Keratinocyte (primary cell): ENCODE measurements at regions not wholly inside any gene's neighbourhood (a gene's known extent, or its start where the extent isn't known, plus 50 kb on each side); places are given as distances from the start of the nearest gene placed in this dataset.

Experiments used
- DNase-seq: peaks from one replicate; pipeline ENCODE4 v3.0.0-alpha.2; 2011; ENCODE audit warnings: low read depth, missing footprints, low spot score
- FAIRE-seq: peaks from 2 replicates; lab custom pipeline; 2011; peaks lifted over from hg19 to GRCh38; lab: Jason Lieb, UNC
- H2AFZ ChIP-seq: 2 replicates; pipeline ENCODE4 v1.6.0; 2012; ENCODE audit warnings: low read length, control low read depth, inconsistent platforms; ENCODE audit not compliant: control insufficient read depth
- H3K27ac ChIP-seq: 2 replicates; pipeline ENCODE4 v1.5.1; 2011; ENCODE audit warnings: low read length; ENCODE audit not compliant: control insufficient read depth, insufficient read depth
- H3K27me3 ChIP-seq: 3 replicates; pipeline ENCODE4 v1.6.0; 2011; ENCODE audit warnings: low read length; ENCODE audit not compliant: control insufficient read depth, insufficient read depth; ENCODE audit errors: extremely low read depth
- H3K36me3 ChIP-seq, 2 experiments: 2 replicates in 1 of 2; 3 replicates in 1 of 2; pipeline ENCODE4 v1.5.1; 2011; ENCODE audit warnings: low read length in 2 of 2, mild to moderate bottlenecking in 1 of 2; ENCODE audit not compliant: control insufficient read depth in 2 of 2, insufficient read depth in 2 of 2; ENCODE audit errors: extremely low read depth in 1 of 2
- H3K4me1 ChIP-seq: 3 replicates; pipeline ENCODE4 v1.5.1; 2011; ENCODE audit warnings: low read length; ENCODE audit not compliant: control insufficient read depth, insufficient read depth; ENCODE audit errors: extremely low read depth
- H3K4me2 ChIP-seq: 3 replicates; pipeline ENCODE4 v1.6.0; 2011; ENCODE audit warnings: low read depth, low read length; ENCODE audit not compliant: control insufficient read depth, insufficient read depth; ENCODE audit errors: extremely low read depth
- H3K4me3 ChIP-seq, 3 experiments: fragments of 200-600 bp in 1 of 3; sonication (generic) in 1 of 3; 2 replicates in 2 of 3; 3 replicates in 1 of 3; pipeline ENCODE4 v1.5.1; 2011 to 2016; ENCODE audit warnings: low read length in 3 of 3, mild to moderate bottlenecking in 3 of 3, control low read depth in 2 of 3, inconsistent platforms in 1 of 3, low read depth in 1 of 3, mixed read lengths in 1 of 3, mixed run types in 1 of 3, moderate library complexity in 1 of 3; ENCODE audit not compliant: control insufficient read depth in 2 of 3, insufficient read depth in 2 of 3; ENCODE audit errors: extremely low read depth in 1 of 3
- H3K79me2 ChIP-seq: 2 replicates; pipeline ENCODE4 v1.6.0; 2012; ENCODE audit warnings: low read length; ENCODE audit not compliant: control insufficient read depth, insufficient read depth
- H3K9ac ChIP-seq: 3 replicates; pipeline ENCODE4 v1.6.0; 2011; ENCODE audit warnings: low read length; ENCODE audit not compliant: control insufficient read depth, insufficient read depth; ENCODE audit errors: extremely low read depth
- H3K9me1 ChIP-seq: 3 replicates; pipeline ENCODE4 v1.6.0; 2011; ENCODE audit warnings: low read length; ENCODE audit not compliant: control insufficient read depth, insufficient read depth; ENCODE audit errors: extremely low read depth
- H3K9me3 ChIP-seq: 2 replicates; pipeline ENCODE4 v1.5.1; 2012; ENCODE audit warnings: low read depth, low read length; ENCODE audit not compliant: control insufficient read depth
- H4K20me1 ChIP-seq: 3 replicates; pipeline ENCODE4 v1.6.0; 2011; ENCODE audit warnings: low read length; ENCODE audit not compliant: control insufficient read depth, insufficient read depth; ENCODE audit errors: extremely low read depth
- EZH2 ChIP-seq: IDR thresholded peaks from one replicate; pipeline ENCODE4 v1.6.1; 2012; ENCODE audit warnings: inconsistent platforms, mild to moderate bottlenecking, low read length, moderate library complexity
- dilution Hi-C: fragments of 300-500 bp; cut with MboI; formaldehyde crosslinking; loops from one replicate; pipeline ENCODE4 v1.7.0; 2020; ENCODE audit warnings: low sequenced_read_pairs; ENCODE audit not compliant: extremely low pct_ligation_motif_present
- TF ChIP-seq, protein P1 (sequence below), 3 experiments: IDR thresholded peaks in 1 of 3; conservative IDR thresholded peaks in 1 of 3; optimal IDR thresholded peaks in 1 of 3; 2 replicates in 2 of 3; 3 replicates in 1 of 3; pipeline versions ENCODE3 to v1.5.1; 2011; ENCODE audit warnings: low read length in 3 of 3, mild to moderate bottlenecking in 3 of 3, moderate library complexity in 2 of 3, control low read depth in 1 of 3, inconsistent platforms in 1 of 3; ENCODE audit not compliant: insufficient read depth in 2 of 3; ENCODE audit errors: extremely low read depth in 1 of 3

- H3K79me2 ChIP-seq: no peaks in the 10 kb centered on the region
- no peak for TF ChIP-seq EZH2
- no peaks in the 10 kb centered on the region for H3K9me1 ChIP-seq
- peaks cover 16% of the 10 kb centered on the region for H3K27me3 ChIP-seq
- no peak overlapping the region for H3K4me3 ChIP-seq
- dilution Hi-C loops: no loop called here
- no peaks in the 10 kb centered on the region for H3K36me3 ChIP-seq
- DNase-seq (no peak), FAIRE-seq (no peak)
- H2AFZ ChIP-seq: no peak overlapping the region
- no peaks in the 10 kb centered on the region for H4K20me1 ChIP-seq
- no peak overlapping the region for H3K9ac ChIP-seq
- no peaks in the 10 kb centered on the region for H3K4me1 ChIP-seq
- no peaks in the 10 kb centered on the region for H3K9me3 ChIP-seq
- H3K4me2 ChIP-seq: no peak overlapping the region
- no peak overlapping the region for H3K27ac ChIP-seq
Measured at GRCh38 chr7:27374958-27375841, 132.6 kb downstream of the EVX1 start.

DNA sequence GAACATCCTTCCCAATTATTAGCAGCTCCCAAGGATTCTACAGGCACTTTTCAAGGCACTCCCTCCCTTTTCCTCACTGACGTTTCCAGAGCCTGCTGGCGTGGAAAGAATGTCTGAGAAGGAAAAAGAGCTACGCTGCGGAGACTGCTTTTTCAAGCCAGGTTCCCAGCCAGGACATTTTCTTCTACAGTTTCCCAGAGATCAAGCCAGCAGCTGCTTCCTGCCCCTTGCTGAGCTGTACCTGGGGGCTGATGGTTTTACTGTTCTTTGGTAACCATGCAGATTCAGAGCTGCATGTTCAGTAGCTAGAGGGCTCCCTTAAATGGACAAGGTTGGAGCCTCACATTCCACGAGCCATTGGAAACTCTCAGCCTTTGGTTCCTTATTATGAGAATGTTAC, 133.4 kb downstream of the EVX1 start:
- Histone ChIP-seq H3K27me3 (peaks cover 16% of the 10 kb centered on the region), H4K20me1 (no peaks in the 10 kb centered on the region), H2AFZ (no peak overlapping the region), H3K79me2 (no peaks in the 10 kb centered on the region), H3K9me3 (no peaks in the 10 kb centered on the region), H3K36me3 (no peaks in the 10 kb centered on the region), H3K4me3 (no peak overlapping the region), H3K9me1 (no peaks in the 10 kb centered on the region), H3K4me1 (no peaks in the 10 kb centered on the region), H3K4me2 (no peak overlapping the region), H3K27ac (no peak overlapping the region), H3K9ac (no peak overlapping the region)
- dilution Hi-C loops: no loop called here
- DNase-seq (no peak), FAIRE-seq (no peak)
- no peak for TF ChIP-seq EZH2
- TF ChIP-seq, protein P1, sequence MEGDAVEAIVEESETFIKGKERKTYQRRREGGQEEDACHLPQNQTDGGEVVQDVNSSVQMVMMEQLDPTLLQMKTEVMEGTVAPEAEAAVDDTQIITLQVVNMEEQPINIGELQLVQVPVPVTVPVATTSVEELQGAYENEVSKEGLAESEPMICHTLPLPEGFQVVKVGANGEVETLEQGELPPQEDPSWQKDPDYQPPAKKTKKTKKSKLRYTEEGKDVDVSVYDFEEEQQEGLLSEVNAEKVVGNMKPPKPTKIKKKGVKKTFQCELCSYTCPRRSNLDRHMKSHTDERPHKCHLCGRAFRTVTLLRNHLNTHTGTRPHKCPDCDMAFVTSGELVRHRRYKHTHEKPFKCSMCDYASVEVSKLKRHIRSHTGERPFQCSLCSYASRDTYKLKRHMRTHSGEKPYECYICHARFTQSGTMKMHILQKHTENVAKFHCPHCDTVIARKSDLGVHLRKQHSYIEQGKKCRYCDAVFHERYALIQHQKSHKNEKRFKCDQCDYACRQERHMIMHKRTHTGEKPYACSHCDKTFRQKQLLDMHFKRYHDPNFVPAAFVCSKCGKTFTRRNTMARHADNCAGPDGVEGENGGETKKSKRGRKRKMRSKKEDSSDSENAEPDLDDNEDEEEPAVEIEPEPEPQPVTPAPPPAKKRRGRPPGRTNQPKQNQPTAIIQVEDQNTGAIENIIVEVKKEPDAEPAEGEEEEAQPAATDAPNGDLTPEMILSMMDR (optimal IDR thresholded peaks at IDR 0.05 in 1 of 3, IDR thresholded peaks at IDR 0.05 in 1 of 3, conservative IDR thresholded peaks at IDR 0.05 in 1 of 3; ENCODE audit: extremely low read depth in 1 of 3, insufficient read depth in 2 of 3, low read length in 3 of 3): no peak
